ENCODE measurements at regions not wholly inside any gene's neighbourhood (a gene's known extent, or its start where the extent isn't known, plus 50 kb on each side); places are given as distances from the start of the nearest gene placed in this dataset.

DNA sequence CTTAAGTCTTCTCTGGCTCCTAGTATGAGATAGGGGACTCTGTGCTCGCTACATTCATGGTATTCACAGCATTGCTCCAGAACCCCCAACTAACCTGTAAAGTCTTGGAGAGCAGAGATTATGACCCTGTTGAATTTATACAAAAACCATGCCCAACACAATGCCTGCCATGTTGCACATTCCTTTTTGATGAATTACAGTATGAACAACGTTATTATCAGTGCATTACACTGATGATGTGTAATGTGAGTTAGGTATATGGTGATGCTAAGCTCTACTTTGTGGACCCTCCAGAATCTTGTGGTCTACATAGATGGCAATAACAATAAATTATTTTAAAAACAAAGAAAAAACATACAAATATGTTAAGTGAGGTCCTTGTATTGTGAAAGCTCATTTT, 64.3 kb downstream of the EOMES start:
- Mint-ChIP-seq H3K9me3 (no peaks in the 10 kb centered on the region), H3K4me1 (peaks cover 33% of the 10 kb centered on the region), H3K27ac (no peak overlapping the region), H3K4me3 (no peak overlapping the region), H3K36me3 (no peaks in the 10 kb centered on the region), H3K27me3 (ENCODE audit: low read depth) (no peaks in the 10 kb centered on the region)
- no peak for ATAC-seq
- CTCF ChIA-PET = interaction anchor here (1.5 kb wide), 1 partner anchor 23 kb away, joined by 11 read pairs; no protein-coding TSS in a partner anchor
- DNase-seq (ENCODE audit: low spot score) = no peak
- TF ChIP-seq, protein P1, sequence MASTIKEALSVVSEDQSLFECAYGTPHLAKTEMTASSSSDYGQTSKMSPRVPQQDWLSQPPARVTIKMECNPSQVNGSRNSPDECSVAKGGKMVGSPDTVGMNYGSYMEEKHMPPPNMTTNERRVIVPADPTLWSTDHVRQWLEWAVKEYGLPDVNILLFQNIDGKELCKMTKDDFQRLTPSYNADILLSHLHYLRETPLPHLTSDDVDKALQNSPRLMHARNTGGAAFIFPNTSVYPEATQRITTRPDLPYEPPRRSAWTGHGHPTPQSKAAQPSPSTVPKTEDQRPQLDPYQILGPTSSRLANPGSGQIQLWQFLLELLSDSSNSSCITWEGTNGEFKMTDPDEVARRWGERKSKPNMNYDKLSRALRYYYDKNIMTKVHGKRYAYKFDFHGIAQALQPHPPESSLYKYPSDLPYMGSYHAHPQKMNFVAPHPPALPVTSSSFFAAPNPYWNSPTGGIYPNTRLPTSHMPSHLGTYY (CRISPR knock-in tag; IDR thresholded peaks at IDR 0.05) = no peak
- TF ChIP-seq, protein P2, sequence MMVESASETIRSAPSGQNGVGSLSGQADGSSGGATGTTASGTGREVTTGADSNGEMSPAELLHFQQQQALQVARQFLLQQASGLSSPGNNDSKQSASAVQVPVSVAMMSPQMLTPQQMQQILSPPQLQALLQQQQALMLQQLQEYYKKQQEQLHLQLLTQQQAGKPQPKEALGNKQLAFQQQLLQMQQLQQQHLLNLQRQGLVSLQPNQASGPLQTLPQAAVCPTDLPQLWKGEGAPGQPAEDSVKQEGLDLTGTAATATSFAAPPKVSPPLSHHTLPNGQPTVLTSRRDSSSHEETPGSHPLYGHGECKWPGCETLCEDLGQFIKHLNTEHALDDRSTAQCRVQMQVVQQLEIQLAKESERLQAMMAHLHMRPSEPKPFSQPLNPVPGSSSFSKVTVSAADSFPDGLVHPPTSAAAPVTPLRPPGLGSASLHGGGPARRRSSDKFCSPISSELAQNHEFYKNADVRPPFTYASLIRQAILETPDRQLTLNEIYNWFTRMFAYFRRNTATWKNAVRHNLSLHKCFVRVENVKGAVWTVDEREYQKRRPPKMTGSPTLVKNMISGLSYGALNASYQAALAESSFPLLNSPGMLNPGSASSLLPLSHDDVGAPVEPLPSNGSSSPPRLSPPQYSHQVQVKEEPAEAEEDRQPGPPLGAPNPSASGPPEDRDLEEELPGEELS (CRISPR knock-in tag; IDR thresholded peaks at IDR 0.05) = no peak
- TF ChIP-seq ZNF423 (CRISPR knock-in tag; IDR thresholded peaks at IDR 0.05) (no peak), EMX1 (CRISPR knock-in tag; IDR thresholded peaks at IDR 0.05) (no peak), ZNF396 (CRISPR knock-in tag; IDR thresholded peaks at IDR 0.05; ENCODE audit: borderline replicate concordance) (no peak), ZNF416 (CRISPR knock-in tag; IDR thresholded peaks at IDR 0.05) (no peak), PRRX2 (CRISPR knock-in tag; IDR thresholded peaks at IDR 0.05) (no peak)
- TF ChIP-seq, protein P3, sequence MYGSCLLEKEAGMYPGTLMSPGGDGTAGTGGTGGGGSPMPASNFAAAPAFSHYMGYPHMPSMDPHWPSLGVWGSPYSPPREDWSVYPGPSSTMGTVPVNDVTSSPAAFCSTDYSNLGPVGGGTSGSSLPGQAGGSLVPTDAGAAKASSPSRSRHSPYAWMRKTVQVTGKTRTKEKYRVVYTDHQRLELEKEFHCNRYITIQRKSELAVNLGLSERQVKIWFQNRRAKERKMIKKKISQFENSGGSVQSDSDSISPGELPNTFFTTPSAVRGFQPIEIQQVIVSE (CRISPR knock-in tag; IDR thresholded peaks at IDR 0.05; ENCODE audit: borderline replicate concordance) = no peak
- POLR2A ChIA-PET = no interaction called here

DNA sequence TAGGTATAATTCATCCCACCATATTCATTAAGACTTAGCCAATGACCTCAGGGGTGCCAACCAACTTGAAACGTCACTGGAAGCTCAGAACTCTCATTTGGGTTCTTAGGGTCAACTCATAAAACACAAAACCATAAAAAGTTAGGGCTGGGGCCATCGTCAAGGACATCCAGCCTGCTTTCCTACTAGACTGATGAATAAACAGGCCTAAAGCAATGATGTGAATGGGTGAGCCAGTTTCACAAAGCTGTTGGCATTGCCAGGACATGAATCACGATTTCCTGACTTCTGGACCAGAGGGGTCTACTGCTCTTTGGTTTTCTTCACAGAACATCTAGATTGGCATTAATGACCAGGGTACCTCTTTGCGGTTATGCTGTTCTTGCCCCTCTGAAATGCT, 64.7 kb downstream of the EOMES start:
- Mint-ChIP-seq H3K36me3 (no peaks in the 10 kb centered on the region), H3K4me3 (no peak overlapping the region), H3K9me3 (no peaks in the 10 kb centered on the region), H3K27me3 (ENCODE audit: low read depth) (no peaks in the 10 kb centered on the region), H3K4me1 (peaks cover 36% of the 10 kb centered on the region), H3K27ac (no peak overlapping the region)
- CTCF ChIA-PET = interaction anchor here (1.5 kb wide), 1 partner anchor 24 kb away, joined by 11 read pairs; no protein-coding TSS in a partner anchor
- POLR2A ChIA-PET = no interaction called here
- ATAC-seq = no peak
- TF ChIP-seq, protein P4, sequence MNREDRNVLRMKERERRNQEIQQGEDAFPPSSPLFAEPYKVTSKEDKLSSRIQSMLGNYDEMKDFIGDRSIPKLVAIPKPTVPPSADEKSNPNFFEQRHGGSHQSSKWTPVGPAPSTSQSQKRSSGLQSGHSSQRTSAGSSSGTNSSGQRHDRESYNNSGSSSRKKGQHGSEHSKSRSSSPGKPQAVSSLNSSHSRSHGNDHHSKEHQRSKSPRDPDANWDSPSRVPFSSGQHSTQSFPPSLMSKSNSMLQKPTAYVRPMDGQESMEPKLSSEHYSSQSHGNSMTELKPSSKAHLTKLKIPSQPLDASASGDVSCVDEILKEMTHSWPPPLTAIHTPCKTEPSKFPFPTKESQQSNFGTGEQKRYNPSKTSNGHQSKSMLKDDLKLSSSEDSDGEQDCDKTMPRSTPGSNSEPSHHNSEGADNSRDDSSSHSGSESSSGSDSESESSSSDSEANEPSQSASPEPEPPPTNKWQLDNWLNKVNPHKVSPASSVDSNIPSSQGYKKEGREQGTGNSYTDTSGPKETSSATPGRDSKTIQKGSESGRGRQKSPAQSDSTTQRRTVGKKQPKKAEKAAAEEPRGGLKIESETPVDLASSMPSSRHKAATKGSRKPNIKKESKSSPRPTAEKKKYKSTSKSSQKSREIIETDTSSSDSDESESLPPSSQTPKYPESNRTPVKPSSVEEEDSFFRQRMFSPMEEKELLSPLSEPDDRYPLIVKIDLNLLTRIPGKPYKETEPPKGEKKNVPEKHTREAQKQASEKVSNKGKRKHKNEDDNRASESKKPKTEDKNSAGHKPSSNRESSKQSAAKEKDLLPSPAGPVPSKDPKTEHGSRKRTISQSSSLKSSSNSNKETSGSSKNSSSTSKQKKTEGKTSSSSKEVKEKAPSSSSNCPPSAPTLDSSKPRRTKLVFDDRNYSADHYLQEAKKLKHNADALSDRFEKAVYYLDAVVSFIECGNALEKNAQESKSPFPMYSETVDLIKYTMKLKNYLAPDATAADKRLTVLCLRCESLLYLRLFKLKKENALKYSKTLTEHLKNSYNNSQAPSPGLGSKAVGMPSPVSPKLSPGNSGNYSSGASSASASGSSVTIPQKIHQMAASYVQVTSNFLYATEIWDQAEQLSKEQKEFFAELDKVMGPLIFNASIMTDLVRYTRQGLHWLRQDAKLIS (CRISPR knock-in tag; IDR thresholded peaks at IDR 0.05; ENCODE audit: borderline replicate concordance) = no peak
- TF ChIP-seq NR2C2 (CRISPR knock-in tag; IDR thresholded peaks at IDR 0.05) (no peak), SP1 (CRISPR knock-in tag; conservative IDR thresholded peaks at IDR 0.05) (no peak)
- TF ChIP-seq, protein P5, sequence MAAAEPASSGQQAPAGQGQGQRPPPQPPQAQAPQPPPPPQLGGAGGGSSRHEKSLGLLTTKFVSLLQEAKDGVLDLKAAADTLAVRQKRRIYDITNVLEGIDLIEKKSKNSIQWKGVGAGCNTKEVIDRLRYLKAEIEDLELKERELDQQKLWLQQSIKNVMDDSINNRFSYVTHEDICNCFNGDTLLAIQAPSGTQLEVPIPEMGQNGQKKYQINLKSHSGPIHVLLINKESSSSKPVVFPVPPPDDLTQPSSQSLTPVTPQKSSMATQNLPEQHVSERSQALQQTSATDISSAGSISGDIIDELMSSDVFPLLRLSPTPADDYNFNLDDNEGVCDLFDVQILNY (CRISPR knock-in tag; IDR thresholded peaks at IDR 0.05) = no peak
- TF ChIP-seq, protein P6, sequence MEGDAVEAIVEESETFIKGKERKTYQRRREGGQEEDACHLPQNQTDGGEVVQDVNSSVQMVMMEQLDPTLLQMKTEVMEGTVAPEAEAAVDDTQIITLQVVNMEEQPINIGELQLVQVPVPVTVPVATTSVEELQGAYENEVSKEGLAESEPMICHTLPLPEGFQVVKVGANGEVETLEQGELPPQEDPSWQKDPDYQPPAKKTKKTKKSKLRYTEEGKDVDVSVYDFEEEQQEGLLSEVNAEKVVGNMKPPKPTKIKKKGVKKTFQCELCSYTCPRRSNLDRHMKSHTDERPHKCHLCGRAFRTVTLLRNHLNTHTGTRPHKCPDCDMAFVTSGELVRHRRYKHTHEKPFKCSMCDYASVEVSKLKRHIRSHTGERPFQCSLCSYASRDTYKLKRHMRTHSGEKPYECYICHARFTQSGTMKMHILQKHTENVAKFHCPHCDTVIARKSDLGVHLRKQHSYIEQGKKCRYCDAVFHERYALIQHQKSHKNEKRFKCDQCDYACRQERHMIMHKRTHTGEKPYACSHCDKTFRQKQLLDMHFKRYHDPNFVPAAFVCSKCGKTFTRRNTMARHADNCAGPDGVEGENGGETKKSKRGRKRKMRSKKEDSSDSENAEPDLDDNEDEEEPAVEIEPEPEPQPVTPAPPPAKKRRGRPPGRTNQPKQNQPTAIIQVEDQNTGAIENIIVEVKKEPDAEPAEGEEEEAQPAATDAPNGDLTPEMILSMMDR (IDR thresholded peaks at IDR 0.05) = no peak
- no peak for DNase-seq (ENCODE audit: low spot score)

All from WTC11 (cell line).